ENCODE measurements at regions not wholly inside any gene's neighbourhood (a gene's known extent, or its start where the extent isn't known, plus 50 kb on each side); places are given as distances from the start of the nearest gene placed in this dataset.

GRCh38 chr2:57849843-57850242, 196.8 kb upstream of the VRK2 start:
- H3K9ac ChIP-seq: no peak overlapping the region
- H3K4me2 ChIP-seq: peak overlapping the region; percentile 55
- H3K36me3 ChIP-seq: no peaks in the 10 kb centered on the region
- peaks cover 31% of the 10 kb centered on the region for H3K4me1 ChIP-seq
- no peaks in the 10 kb centered on the region for H4K20me1 ChIP-seq
- peaks cover 24% of the 10 kb centered on the region for H3K9me3 ChIP-seq
- no peaks in the 10 kb centered on the region for H3K27me3 ChIP-seq
- no peak overlapping the region for H3K4me3 ChIP-seq
- no peak for TF ChIP-seq Cebpa-rat (IDR thresholded peaks at IDR 0.05)
- H3K27ac ChIP-seq: peak overlapping the region; percentile 63

GRCh38 chr2:57850415-57851130, 196.0 kb upstream of the VRK2 start:
- H3K27me3 ChIP-seq: no peaks in the 10 kb centered on the region
- H3K9ac ChIP-seq: no peak overlapping the region
- H3K27ac ChIP-seq: peak overlapping the region; percentile 63
- H4K20me1 ChIP-seq: no peaks in the 10 kb centered on the region
- H3K36me3 ChIP-seq: no peaks in the 10 kb centered on the region
- H3K9me3 ChIP-seq: peaks cover 24% of the 10 kb centered on the region
- peak overlapping the region; percentile 55 for H3K4me2 ChIP-seq
- H3K4me3 ChIP-seq: no peak overlapping the region
- no peak for TF ChIP-seq Cebpa-rat (IDR thresholded peaks at IDR 0.05)
- H3K4me1 ChIP-seq: peaks cover 31% of the 10 kb centered on the region

- Histone ChIP-seq H3K4me2 (no peak overlapping the region), H3K36me3 (no peaks in the 10 kb centered on the region), H3K4me3 (no peak overlapping the region), H3K4me1 (peaks cover 15% of the 10 kb centered on the region), H3K27me3 (no peaks in the 10 kb centered on the region), H3K9ac (no peak overlapping the region), H4K20me1 (no peaks in the 10 kb centered on the region), H3K9me3 (0 out of 2 replicates have a peak, but pooled peaks cover under 1% of the 10 kb centered on the region), H3K27ac (no peak overlapping the region)
- TF ChIP-seq Cebpa-rat (IDR thresholded peaks at IDR 0.05): no peak
These were observed 191.4 kb upstream of the VRK2 start for GRCh38 chr2:57855212-57855611.

- Histone ChIP-seq H3K4me2 (no peak overlapping the region), H3K4me3 (no peak overlapping the region), H3K9ac (no peak overlapping the region), H3K36me3 (no peaks in the 10 kb centered on the region), H3K4me1 (no peaks in the 10 kb centered on the region), H4K20me1 (no peaks in the 10 kb centered on the region), H3K9me3 (no peaks in the 10 kb centered on the region), H3K27me3 (no peaks in the 10 kb centered on the region), H3K27ac (no peak overlapping the region)
- no peak for TF ChIP-seq Cebpa-rat (IDR thresholded peaks at IDR 0.05)
These were observed 186.9 kb upstream of the VRK2 start for GRCh38 chr2:57859755-57860154.

- Histone ChIP-seq H3K36me3 (no peaks in the 10 kb centered on the region), H3K9ac (no peak overlapping the region), H3K9me3 (no peaks in the 10 kb centered on the region), H4K20me1 (no peaks in the 10 kb centered on the region), H3K4me1 (no peaks in the 10 kb centered on the region), H3K27ac (no peak overlapping the region), H3K27me3 (no peaks in the 10 kb centered on the region), H3K4me3 (no peak overlapping the region), H3K4me2 (no peak overlapping the region)
- TF ChIP-seq Cebpa-rat (IDR thresholded peaks at IDR 0.05): no peak
These were observed 184.5 kb upstream of the VRK2 start for GRCh38 chr2:57862153-57862552.

GRCh38 chr2:57862727-57863126, 183.9 kb upstream of the VRK2 start:
- no peak overlapping the region for H3K27ac ChIP-seq
- H3K36me3 ChIP-seq: no peaks in the 10 kb centered on the region
- no peak overlapping the region for H3K9ac ChIP-seq
- H3K9me3 ChIP-seq: no peaks in the 10 kb centered on the region
- no peaks in the 10 kb centered on the region for H3K4me1 ChIP-seq
- TF ChIP-seq Cebpa-rat (IDR thresholded peaks at IDR 0.05): no peak
- no peak overlapping the region for H3K4me2 ChIP-seq
- H3K4me3 ChIP-seq: no peak overlapping the region
- H3K27me3 ChIP-seq: no peaks in the 10 kb centered on the region
- no peaks in the 10 kb centered on the region for H4K20me1 ChIP-seq

- Histone ChIP-seq H3K9me3 (no peaks in the 10 kb centered on the region), H3K27me3 (no peaks in the 10 kb centered on the region), H3K36me3 (no peaks in the 10 kb centered on the region), H4K20me1 (no peaks in the 10 kb centered on the region), H3K9ac (no peak overlapping the region), H3K4me3 (no peak overlapping the region), H3K4me1 (no peaks in the 10 kb centered on the region), H3K4me2 (no peak overlapping the region), H3K27ac (no peak overlapping the region)
- TF ChIP-seq Cebpa-rat (IDR thresholded peaks at IDR 0.05): no peak
These were observed 181.7 kb upstream of the VRK2 start for GRCh38 chr2:57864926-57865325.

GRCh38 chr2:57867730-57868129, 178.9 kb upstream of the VRK2 start:
- Histone ChIP-seq H3K27ac (no peak overlapping the region), H3K9ac (no peak overlapping the region), H3K36me3 (no peaks in the 10 kb centered on the region), H3K4me3 (no peak overlapping the region), H4K20me1 (no peaks in the 10 kb centered on the region), H3K27me3 (no peaks in the 10 kb centered on the region), H3K4me1 (no peaks in the 10 kb centered on the region), H3K9me3 (no peaks in the 10 kb centered on the region), H3K4me2 (no peak overlapping the region)
- TF ChIP-seq Cebpa-rat (IDR thresholded peaks at IDR 0.05): peak; percentile 9; the same call in 1 of the 2 replicates

- Histone ChIP-seq H3K27ac (no peak overlapping the region), H3K4me3 (no peak overlapping the region), H3K36me3 (no peaks in the 10 kb centered on the region), H3K4me1 (no peaks in the 10 kb centered on the region), H4K20me1 (no peaks in the 10 kb centered on the region), H3K27me3 (no peaks in the 10 kb centered on the region), H3K9ac (no peak overlapping the region), H3K4me2 (no peak overlapping the region), H3K9me3 (no peaks in the 10 kb centered on the region)
- no peak for TF ChIP-seq Cebpa-rat (IDR thresholded peaks at IDR 0.05)
These were observed 177.9 kb upstream of the VRK2 start for GRCh38 chr2:57868619-57869139.

- no peak for TF ChIP-seq Cebpa-rat (IDR thresholded peaks at IDR 0.05)
- Histone ChIP-seq H3K36me3 (no peaks in the 10 kb centered on the region), H3K27me3 (no peaks in the 10 kb centered on the region), H3K4me1 (no peaks in the 10 kb centered on the region), H3K27ac (no peak overlapping the region), H3K9ac (no peak overlapping the region), H4K20me1 (no peaks in the 10 kb centered on the region), H3K4me2 (no peak overlapping the region), H3K4me3 (no peak overlapping the region), H3K9me3 (no peaks in the 10 kb centered on the region)
These were observed 176.8 kb upstream of the VRK2 start for GRCh38 chr2:57869758-57870344.
